ENCODE measurements at regions not wholly inside any gene's neighbourhood (a gene's known extent, or its start where the extent isn't known, plus 50 kb on each side); places are given as distances from the start of the nearest gene placed in this dataset.

- no peak for DNase-seq (ENCODE audit: low read depth, low spot score)
- H3K27ac ChIP-seq: no peak overlapping the region
Measured at GRCh38 chr10:89097226-89097625, 106.6 kb downstream of the FAS start.

GRCh38 chr10:89095701-89096391 lies 105.2 kb downstream of the FAS start:
- H3K27ac ChIP-seq: no peak overlapping the region
- no peak for DNase-seq (ENCODE audit: low read depth, low spot score)

- DNase-seq (ENCODE audit: low read depth, low spot score): no peak
Measured at GRCh38 chr10:89093728-89094127, 103.1 kb downstream of the FAS start.

GRCh38 chr10:89092981-89093380 lies 102.4 kb downstream of the FAS start:
- no peak for DNase-seq (ENCODE audit: low read depth, low spot score)
- H3K27ac ChIP-seq: no peak overlapping the region

More at GRCh38 chr10:89093728-89094127, 103.1 kb downstream of the FAS start:
- no peak overlapping the region for H3K27ac ChIP-seq

- no peak for DNase-seq (ENCODE audit: low read depth, low spot score)
- H3K27ac ChIP-seq: no peak overlapping the region
Measured at GRCh38 chr10:89092439-89092838, 101.8 kb downstream of the FAS start.

GRCh38 chr10:89091496-89091895 lies 100.9 kb downstream of the FAS start:
- no peak overlapping the region for H3K27ac ChIP-seq
- DNase-seq (ENCODE audit: low read depth, low spot score): no peak

GRCh38 chr10:89090756-89091445 lies 100.3 kb downstream of the FAS start:
- DNase-seq (ENCODE audit: low read depth, low spot score): no peak
- no peak overlapping the region for H3K27ac ChIP-seq

GRCh38 chr10:89086801-89087521 lies 96.4 kb downstream of the FAS start:
- DNase-seq (ENCODE audit: low read depth, low spot score): no peak
- H3K27ac ChIP-seq: no peak overlapping the region

- H3K27ac ChIP-seq: no peak overlapping the region
- no peak for DNase-seq (ENCODE audit: low read depth, low spot score)
Measured at GRCh38 chr10:89085153-89085552, 94.6 kb downstream of the FAS start.

GRCh38 chr10:89082086-89082485 lies 91.5 kb downstream of the FAS start:
- H3K27ac ChIP-seq: no peak overlapping the region
- DNase-seq (ENCODE audit: low read depth, low spot score): no peak

GRCh38 chr10:89080660-89081059 lies 90.1 kb downstream of the FAS start:
- no peak overlapping the region for H3K27ac ChIP-seq
- DNase-seq (ENCODE audit: low read depth, low spot score): no peak

- no peak for DNase-seq (ENCODE audit: low read depth, low spot score)
- H3K27ac ChIP-seq: no peak overlapping the region
Measured at GRCh38 chr10:89079961-89080360, 89.4 kb downstream of the FAS start.

- DNase-seq (ENCODE audit: low read depth, low spot score): no peak
- no peak overlapping the region for H3K27ac ChIP-seq
Measured at GRCh38 chr10:89078724-89079672, 88.4 kb downstream of the FAS start.

GRCh38 chr10:89076120-89076519 lies 85.5 kb downstream of the FAS start:
- no peak overlapping the region for H3K27ac ChIP-seq
- DNase-seq (ENCODE audit: low read depth, low spot score): no peak

- H3K27ac ChIP-seq: no peak overlapping the region
- no peak for DNase-seq (ENCODE audit: low read depth, low spot score)
Measured at GRCh38 chr10:89075631-89076030, 85.0 kb downstream of the FAS start.

- no peak overlapping the region for H3K27ac ChIP-seq
Measured at GRCh38 chr10:89074120-89074519, 83.5 kb downstream of the FAS start.

GRCh38 chr10:89073719-89074118 lies 83.1 kb downstream of the FAS start:
- no peak for DNase-seq (ENCODE audit: low read depth, low spot score)
- no peak overlapping the region for H3K27ac ChIP-seq

More at GRCh38 chr10:89074120-89074519, 83.5 kb downstream of the FAS start:
- no peak for DNase-seq (ENCODE audit: low read depth, low spot score)

- no peak for DNase-seq (ENCODE audit: low read depth, low spot score)
Measured at GRCh38 chr10:89069589-89069988, 79.0 kb downstream of the FAS start.

More at GRCh38 chr10:89069589-89069988, 79.0 kb downstream of the FAS start:
- H3K27ac ChIP-seq: no peak overlapping the region
